Astrocyte of the cerebellum (primary cell): ENCODE measurements at regions not wholly inside any gene's neighbourhood (a gene's known extent, or its start where the extent isn't known, plus 50 kb on each side); places are given as distances from the start of the nearest gene placed in this dataset.

Experiments
- DNase-seq: peaks from one replicate; pipeline ENCODE4 v3.0.0-alpha.2; 2011; ENCODE audit warnings: low read depth
- H3K4me3 ChIP-seq: 2 replicates; pipeline ENCODE4 v1.5.1; 2011; ENCODE audit warnings: mild to moderate bottlenecking, low read depth, low read length, moderate library complexity
- CTCF ChIP-seq: IDR thresholded peaks from 2 replicates; pipeline ENCODE4 v1.5.1; 2012; ENCODE audit warnings: low read length, low read depth, moderate library complexity, mild to moderate bottlenecking; ENCODE audit errors: missing control alignments
- in situ Hi-C: cut with HindIII; loops from 2 replicates; pipeline ENCODE4 v1.10.0; 2017; ENCODE audit warnings: low sequenced_read_pairs

GRCh38 chr17:5866978-5867377, 203.2 kb upstream of the WSCD1 start:
- TF ChIP-seq CTCF: no peak
- no peak for DNase-seq
- no peak overlapping the region for H3K4me3 ChIP-seq
- in situ Hi-C loops: no loop called here

GRCh38 chr17:5869041-5869745, 201.0 kb upstream of the WSCD1 start:
- in situ Hi-C loops: no loop called here
- DNase-seq: no peak
- TF ChIP-seq CTCF: no peak
- no peak overlapping the region for H3K4me3 ChIP-seq

- no peak for TF ChIP-seq CTCF
- no peak for DNase-seq
- no peak overlapping the region for H3K4me3 ChIP-seq
- in situ Hi-C loops: no loop called here
These were observed 199.8 kb upstream of the WSCD1 start for GRCh38 chr17:5870231-5870953.

GRCh38 chr17:5871666-5872065, 198.5 kb upstream of the WSCD1 start:
- H3K4me3 ChIP-seq: no peak overlapping the region
- TF ChIP-seq CTCF: no peak
- no peak for DNase-seq
- in situ Hi-C loops: no loop called here

GRCh38 chr17:5872831-5873230, 197.3 kb upstream of the WSCD1 start:
- in situ Hi-C loops: no loop called here
- DNase-seq: no peak
- no peak for TF ChIP-seq CTCF
- no peak overlapping the region for H3K4me3 ChIP-seq

- H3K4me3 ChIP-seq: no peak overlapping the region
- no peak for DNase-seq
- no peak for TF ChIP-seq CTCF
- in situ Hi-C loops: no loop called here
These were observed 196.4 kb upstream of the WSCD1 start for GRCh38 chr17:5873781-5874180.
